Upper lobe of right lung (tissue), 1 donor: ENCODE measurements at regions not wholly inside any gene's neighbourhood (a gene's known extent, or its start where the extent isn't known, plus 50 kb on each side); places are given as distances from the start of the nearest gene placed in this dataset.

Experiments used
- ATAC-seq: fragments of 200-7000 bp; cut with Tn5 transposase; one replicate; pipeline ENCODE4 v1.9.1; 2020; ENCODE audit warnings: mild to moderate bottlenecking, moderate library complexity
- DNase-seq: peaks from one replicate; pipeline ENCODE4 v3.0.0-alpha.2; 2020
- H3K27ac ChIP-seq: fragments of 200-600 bp; one replicate; pipeline ENCODE4 v1.8.0; 2022
- H3K27me3 ChIP-seq: fragments of 200-600 bp; one replicate; pipeline ENCODE4 v1.8.0; 2022; ENCODE audit warnings: mild to moderate bottlenecking
- H3K36me3 ChIP-seq: fragments of 200-600 bp; one replicate; pipeline ENCODE4 v1.8.0; 2022
- H3K4me1 ChIP-seq: fragments of 200-600 bp; one replicate; pipeline ENCODE4 v1.8.0; 2022
- H3K4me3 ChIP-seq: fragments of 200-600 bp; one replicate; pipeline ENCODE4 v1.8.0; 2022; ENCODE audit warnings: mild to moderate bottlenecking
- H3K9me3 ChIP-seq: fragments of 200-600 bp; one replicate; pipeline ENCODE4 v1.8.0; 2022
- intact Hi-C: fragments of 100-400 bp; cut with DNase I; formaldehyde crosslinking; loops from one replicate; pipeline ENCODE4 v1.11.0; 2022
- TF ChIP-seq, protein P1 (sequence below): fragments of 200-600 bp; IDR thresholded peaks from one replicate; pipeline ENCODE4 v1.8.0; 2022; ENCODE audit warnings: antibody characterized with exemption
- donor health status: DM: no; HTN: yes; CAD: no; lungs with severe emphysema.

GRCh38 chr12:89932954-89933353, 224.3 kb upstream of the ATP2B1 start:
- H3K4me1 ChIP-seq = no peaks in the 10 kb centered on the region
- H3K27me3 ChIP-seq = no peaks in the 10 kb centered on the region
- no peak overlapping the region for H3K4me3 ChIP-seq
- TF ChIP-seq, protein P1, sequence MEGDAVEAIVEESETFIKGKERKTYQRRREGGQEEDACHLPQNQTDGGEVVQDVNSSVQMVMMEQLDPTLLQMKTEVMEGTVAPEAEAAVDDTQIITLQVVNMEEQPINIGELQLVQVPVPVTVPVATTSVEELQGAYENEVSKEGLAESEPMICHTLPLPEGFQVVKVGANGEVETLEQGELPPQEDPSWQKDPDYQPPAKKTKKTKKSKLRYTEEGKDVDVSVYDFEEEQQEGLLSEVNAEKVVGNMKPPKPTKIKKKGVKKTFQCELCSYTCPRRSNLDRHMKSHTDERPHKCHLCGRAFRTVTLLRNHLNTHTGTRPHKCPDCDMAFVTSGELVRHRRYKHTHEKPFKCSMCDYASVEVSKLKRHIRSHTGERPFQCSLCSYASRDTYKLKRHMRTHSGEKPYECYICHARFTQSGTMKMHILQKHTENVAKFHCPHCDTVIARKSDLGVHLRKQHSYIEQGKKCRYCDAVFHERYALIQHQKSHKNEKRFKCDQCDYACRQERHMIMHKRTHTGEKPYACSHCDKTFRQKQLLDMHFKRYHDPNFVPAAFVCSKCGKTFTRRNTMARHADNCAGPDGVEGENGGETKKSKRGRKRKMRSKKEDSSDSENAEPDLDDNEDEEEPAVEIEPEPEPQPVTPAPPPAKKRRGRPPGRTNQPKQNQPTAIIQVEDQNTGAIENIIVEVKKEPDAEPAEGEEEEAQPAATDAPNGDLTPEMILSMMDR = no peak
- no peaks in the 10 kb centered on the region for H3K9me3 ChIP-seq
- DNase-seq (no peak), ATAC-seq (no peak)
- H3K36me3 ChIP-seq = no peaks in the 10 kb centered on the region
- H3K27ac ChIP-seq = no peak overlapping the region
- intact Hi-C loops = no loop called here

DNA sequence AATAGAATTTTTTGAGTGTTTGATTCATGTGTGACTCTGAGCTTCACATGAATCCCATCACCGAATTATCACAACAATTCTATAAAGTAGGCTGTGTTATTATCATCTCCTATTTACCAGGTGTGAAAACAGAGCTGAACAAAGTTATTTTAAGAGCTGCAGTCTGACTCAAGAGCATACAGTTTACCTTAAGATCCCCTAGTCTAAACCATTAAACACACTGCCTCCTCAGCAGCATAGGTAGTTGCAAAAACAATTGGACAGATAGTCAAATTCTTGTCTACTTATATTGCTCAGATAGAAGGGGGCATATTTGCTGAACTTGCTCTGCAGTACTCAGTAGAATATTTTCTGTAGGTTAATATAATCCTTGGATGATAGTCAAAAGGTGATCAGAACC, 219.8 kb upstream of the ATP2B1 start:
- no peaks in the 10 kb centered on the region for H3K27me3 ChIP-seq

GRCh38 chr12:89927226-89927698, 218.6 kb upstream of the ATP2B1 start:
- H3K9me3 ChIP-seq = no peaks in the 10 kb centered on the region
- H3K4me1 ChIP-seq = no peaks in the 10 kb centered on the region
- no peaks in the 10 kb centered on the region for H3K27me3 ChIP-seq
- H3K4me3 ChIP-seq = no peak overlapping the region
- no peak overlapping the region for H3K27ac ChIP-seq
- intact Hi-C loops = no loop called here
- TF ChIP-seq, protein P1 = no peak
- no peak for DNase-seq
- no peaks in the 10 kb centered on the region for H3K36me3 ChIP-seq
- peak; percentile 69 for ATAC-seq

More for the DNA sequence above, 219.8 kb upstream of the ATP2B1 start:
- TF ChIP-seq, protein P1 = no peak
- Histone ChIP-seq H3K27ac (no peak overlapping the region), H3K4me3 (no peak overlapping the region), H3K4me1 (no peaks in the 10 kb centered on the region), H3K9me3 (no peaks in the 10 kb centered on the region), H3K36me3 (no peaks in the 10 kb centered on the region)
- DNase-seq (no peak), ATAC-seq (no peak)
- intact Hi-C loops = no loop called here

- Histone ChIP-seq H3K36me3 (no peaks in the 10 kb centered on the region), H3K27ac (no peak overlapping the region), H3K4me3 (no peak overlapping the region), H3K4me1 (no peaks in the 10 kb centered on the region), H3K27me3 (no peaks in the 10 kb centered on the region), H3K9me3 (no peaks in the 10 kb centered on the region)
- DNase-seq (no peak), ATAC-seq (peak; percentile 23)
- TF ChIP-seq, protein P1 = no peak
- intact Hi-C loops = no loop called here
Observed at GRCh38 chr12:89924191-89924590, 215.6 kb upstream of the ATP2B1 start.

DNA sequence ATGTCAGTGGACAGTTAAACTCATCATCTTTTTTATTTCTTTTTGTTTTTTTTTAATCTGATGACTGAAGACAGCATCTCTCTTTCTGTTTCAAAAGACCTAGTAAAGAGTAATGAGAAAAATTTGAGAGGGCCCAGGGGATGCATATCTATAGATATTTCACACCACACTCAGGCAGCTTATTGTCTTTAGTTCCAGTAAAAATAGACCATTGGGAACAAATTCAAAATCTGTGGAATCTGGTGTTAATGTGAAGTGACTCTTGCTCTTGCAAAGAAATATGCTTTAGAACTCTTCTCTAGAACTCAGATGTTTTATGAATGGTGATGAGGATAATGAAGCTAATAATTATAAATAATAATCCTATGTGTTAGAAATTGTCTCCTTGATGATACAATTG, 214.5 kb upstream of the ATP2B1 start:
- intact Hi-C loops = no loop called here
- TF ChIP-seq, protein P1 = no peak
- H3K4me1 ChIP-seq = no peaks in the 10 kb centered on the region
- H3K27me3 ChIP-seq = no peaks in the 10 kb centered on the region
- H3K27ac ChIP-seq = no peak overlapping the region
- H3K4me3 ChIP-seq = no peak overlapping the region
- no peaks in the 10 kb centered on the region for H3K9me3 ChIP-seq
- no peaks in the 10 kb centered on the region for H3K36me3 ChIP-seq
- DNase-seq (no peak), ATAC-seq (no peak)

- no peaks in the 10 kb centered on the region for H3K36me3 ChIP-seq
- TF ChIP-seq, protein P1 = no peak
- no peak overlapping the region for H3K27ac ChIP-seq
- DNase-seq (no peak), ATAC-seq (no peak)
- no peaks in the 10 kb centered on the region for H3K9me3 ChIP-seq
- intact Hi-C loops = no loop called here
- H3K4me3 ChIP-seq = no peak overlapping the region
- H3K27me3 ChIP-seq = no peaks in the 10 kb centered on the region
- H3K4me1 ChIP-seq = no peaks in the 10 kb centered on the region
Observed at GRCh38 chr12:89920866-89921265, 212.2 kb upstream of the ATP2B1 start.
